Uterus (tissue), 3 donors: ENCODE measurements at regions not wholly inside any gene's neighbourhood (a gene's known extent, or its start where the extent isn't known, plus 50 kb on each side); places are given as distances from the start of the nearest gene placed in this dataset.

ENCODE experiments used
- DNase-seq, 2 donors: peaks; one replicate each; pipeline ENCODE4 v3.0.0-alpha.2; 2019 to 2020
- H3K27ac ChIP-seq, 2 donors: fragments of 200-600 bp; sonication (generic); 1 replicate in 1 of 2; 2 replicates in 1 of 2; pipeline ENCODE4 v1.5.1; 2016 to 2018
- H3K27me3 ChIP-seq, 2 donors: fragments of 200-600 bp; sonication (generic); one replicate each; pipeline ENCODE4 v1.5.1; 2018 to 2019; ENCODE audit warnings: control low read depth in 1 of 2
- H3K36me3 ChIP-seq, 2 donors: fragments of 200-600 bp; sonication (generic); one replicate each; pipeline ENCODE4 v1.5.1; 2019; ENCODE audit warnings: control low read depth in 1 of 2
- H3K4me1 ChIP-seq, 2 donors: fragments of 200-600 bp; sonication (generic); one replicate each; pipeline ENCODE4 v1.5.1; 2018 to 2019; ENCODE audit warnings: control low read depth in 1 of 2
- H3K4me3 ChIP-seq, 2 donors: fragments of 200-600 bp; sonication (generic); 1 replicate in 1 of 2; 2 replicates in 1 of 2; pipeline ENCODE4 v1.5.1; 2018 to 2019; ENCODE audit warnings: mild to moderate bottlenecking in 1 of 2
- H3K9me3 ChIP-seq, 2 donors: fragments of 200-600 bp; sonication (generic); one replicate each; pipeline ENCODE4 v1.5.1; 2019; ENCODE audit warnings: control low read depth in 1 of 2
- POLR2A ChIP-seq, 2 donors: fragments of 450-650 bp; IDR thresholded peaks; one replicate each; pipeline ENCODE4 v1.6.1; 2016; ENCODE audit warnings: antibody characterized with exemption in 2 of 2, mild to moderate bottlenecking in 1 of 2, moderate library complexity in 1 of 2
- intact Hi-C: fragments of 100-400 bp; cut with DNase I; formaldehyde crosslinking; loops from one replicate; pipeline ENCODE4 v1.15.1; 2023; ENCODE audit warnings: low total_unique reads
- TF ChIP-seq, protein P1 (sequence below), 4 experiments: fragments of 200-600 bp in 2 of 4; fragments of 450-650 bp in 2 of 4; sonication (generic) in 2 of 4; IDR thresholded peaks; one replicate each; pipeline ENCODE4 v1.5.1; 2016 to 2019; ENCODE audit warnings: antibody characterized with exemption in 4 of 4, mild to moderate bottlenecking in 2 of 4, moderate library complexity in 1 of 4
- donor health status: DM: yes; HTN: yes; CAD: no.

DNA sequence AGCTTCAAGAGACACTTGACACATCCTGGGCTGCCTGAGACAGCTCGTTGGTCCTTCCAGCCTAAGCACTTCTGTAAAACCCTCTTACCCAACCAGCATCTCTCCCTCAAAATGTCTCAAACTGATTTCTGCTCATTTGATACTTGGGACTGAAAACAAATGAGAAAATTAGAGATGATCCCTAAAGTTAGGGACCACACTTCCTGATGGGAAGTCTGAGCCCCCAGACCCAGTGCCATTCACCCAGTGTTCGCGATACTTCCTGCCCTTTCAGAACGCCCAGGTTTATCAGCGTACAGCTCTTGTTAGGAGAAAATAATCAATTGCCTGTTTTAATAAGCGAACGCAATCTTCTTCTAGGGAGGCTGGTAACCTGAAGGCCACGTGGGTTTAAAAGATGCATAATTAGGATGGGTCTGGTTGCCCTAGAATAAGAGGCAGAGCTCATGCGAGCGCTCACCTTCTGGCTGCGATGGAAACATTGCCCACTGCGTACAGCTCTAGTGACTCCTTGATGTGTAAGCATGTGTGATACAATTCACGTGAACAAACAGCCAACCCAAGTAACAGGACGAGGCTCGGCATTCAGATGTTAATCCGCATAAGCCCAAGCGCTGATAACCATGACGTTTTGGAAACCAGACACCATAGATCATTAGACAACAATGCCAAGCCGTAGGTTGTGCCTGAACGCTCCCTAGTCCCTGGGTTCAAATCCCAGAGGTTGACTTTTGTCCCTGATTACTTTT lies 213.1 kb downstream of the FOXL1 start:
- Histone ChIP-seq H3K9me3 (no peaks in the 10 kb centered on the region), H3K36me3 (no peaks in the 10 kb centered on the region), H3K4me1 (no peaks in the 10 kb centered on the region), H3K27me3 (peaks cover 0 to 3% of the 10 kb centered on the region in 2 donors), H3K27ac (no peak overlapping the region), H3K4me3 (no peak overlapping the region)
- intact Hi-C loops, result no loop called here
- TF ChIP-seq, protein P1, sequence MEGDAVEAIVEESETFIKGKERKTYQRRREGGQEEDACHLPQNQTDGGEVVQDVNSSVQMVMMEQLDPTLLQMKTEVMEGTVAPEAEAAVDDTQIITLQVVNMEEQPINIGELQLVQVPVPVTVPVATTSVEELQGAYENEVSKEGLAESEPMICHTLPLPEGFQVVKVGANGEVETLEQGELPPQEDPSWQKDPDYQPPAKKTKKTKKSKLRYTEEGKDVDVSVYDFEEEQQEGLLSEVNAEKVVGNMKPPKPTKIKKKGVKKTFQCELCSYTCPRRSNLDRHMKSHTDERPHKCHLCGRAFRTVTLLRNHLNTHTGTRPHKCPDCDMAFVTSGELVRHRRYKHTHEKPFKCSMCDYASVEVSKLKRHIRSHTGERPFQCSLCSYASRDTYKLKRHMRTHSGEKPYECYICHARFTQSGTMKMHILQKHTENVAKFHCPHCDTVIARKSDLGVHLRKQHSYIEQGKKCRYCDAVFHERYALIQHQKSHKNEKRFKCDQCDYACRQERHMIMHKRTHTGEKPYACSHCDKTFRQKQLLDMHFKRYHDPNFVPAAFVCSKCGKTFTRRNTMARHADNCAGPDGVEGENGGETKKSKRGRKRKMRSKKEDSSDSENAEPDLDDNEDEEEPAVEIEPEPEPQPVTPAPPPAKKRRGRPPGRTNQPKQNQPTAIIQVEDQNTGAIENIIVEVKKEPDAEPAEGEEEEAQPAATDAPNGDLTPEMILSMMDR (IDR thresholded peaks at IDR 0.05), result no peak
- TF ChIP-seq POLR2A (IDR thresholded peaks at IDR 0.05), result no peak
- DNase-seq, result no peak

DNA sequence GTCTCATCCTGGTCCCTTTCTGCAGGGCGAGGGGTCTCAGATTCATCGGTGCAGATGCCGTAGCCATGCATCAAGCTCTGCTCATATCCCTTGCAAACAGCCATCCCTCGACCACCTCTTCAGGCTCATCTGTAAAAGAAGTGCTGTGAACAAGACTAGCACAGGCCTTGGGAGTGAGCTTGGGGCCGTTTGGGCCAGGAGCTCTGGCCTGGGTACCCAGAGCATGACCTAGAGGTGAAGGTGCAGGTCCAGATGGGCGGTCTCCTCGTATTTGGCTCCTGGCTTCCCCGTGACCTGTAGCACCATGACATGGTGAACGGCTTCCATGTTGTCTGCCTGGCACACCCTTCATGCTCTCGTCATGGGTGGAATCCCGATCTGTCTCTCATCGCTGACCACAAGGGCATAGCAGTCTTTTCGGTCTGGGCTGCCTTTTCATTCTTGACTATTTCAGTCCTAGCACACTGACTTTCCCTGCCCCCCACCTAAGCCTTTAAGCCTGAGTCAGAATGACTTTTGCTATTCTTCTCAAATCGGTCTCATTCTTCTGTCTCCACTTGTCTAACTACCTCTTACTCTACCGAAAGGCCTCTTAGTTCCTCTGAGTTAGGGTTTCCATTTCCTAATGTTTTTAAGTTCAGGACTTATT lies 216.0 kb downstream of the FOXL1 start:
- H3K9me3 ChIP-seq, result no peaks in the 10 kb centered on the region
- H3K27ac ChIP-seq, result no peak overlapping the region
- no peaks in the 10 kb centered on the region for H3K36me3 ChIP-seq
- no peaks in the 10 kb centered on the region for H3K4me1 ChIP-seq
- peaks cover 0 to 3% of the 10 kb centered on the region in 2 donors for H3K27me3 ChIP-seq
- H3K4me3 ChIP-seq, result no peak overlapping the region
- no peak for DNase-seq
- TF ChIP-seq, protein P1 (IDR thresholded peaks at IDR 0.05), result no peak
- TF ChIP-seq POLR2A (IDR thresholded peaks at IDR 0.05), result no peak
- intact Hi-C loops, result no loop called here

DNA sequence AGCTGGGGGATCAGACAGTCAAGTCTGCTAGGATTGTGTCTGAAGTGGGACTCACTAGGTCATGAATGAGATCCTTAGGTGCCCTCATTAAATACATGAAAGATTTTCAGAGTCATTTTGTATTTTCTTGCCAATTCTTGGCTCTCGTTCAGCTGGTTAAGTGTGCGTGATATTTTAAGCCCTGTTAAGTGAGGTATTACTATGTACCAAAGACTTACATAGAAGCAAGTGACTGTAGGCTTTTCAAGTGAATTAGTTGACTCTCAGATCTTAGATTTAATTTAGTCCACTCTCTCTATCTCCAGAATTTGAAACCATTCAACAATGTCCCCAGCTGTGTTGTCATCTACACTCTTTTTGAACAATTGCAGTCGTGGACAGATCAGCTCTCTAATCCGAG lies 219.4 kb downstream of the FOXL1 start:
- DNase-seq, result no peak
- TF ChIP-seq, protein P1 (IDR thresholded peaks at IDR 0.05), result no peak
- no peak for TF ChIP-seq POLR2A (IDR thresholded peaks at IDR 0.05)
- H3K36me3 ChIP-seq, result no peaks in the 10 kb centered on the region
- no peak overlapping the region for H3K4me3 ChIP-seq
- H3K27me3 ChIP-seq, result peaks cover 0 to 3% of the 10 kb centered on the region in 2 donors
- no peaks in the 10 kb centered on the region for H3K4me1 ChIP-seq
- no peaks in the 10 kb centered on the region for H3K9me3 ChIP-seq
- intact Hi-C loops, result no loop called here
- H3K27ac ChIP-seq, result no peak overlapping the region

DNA sequence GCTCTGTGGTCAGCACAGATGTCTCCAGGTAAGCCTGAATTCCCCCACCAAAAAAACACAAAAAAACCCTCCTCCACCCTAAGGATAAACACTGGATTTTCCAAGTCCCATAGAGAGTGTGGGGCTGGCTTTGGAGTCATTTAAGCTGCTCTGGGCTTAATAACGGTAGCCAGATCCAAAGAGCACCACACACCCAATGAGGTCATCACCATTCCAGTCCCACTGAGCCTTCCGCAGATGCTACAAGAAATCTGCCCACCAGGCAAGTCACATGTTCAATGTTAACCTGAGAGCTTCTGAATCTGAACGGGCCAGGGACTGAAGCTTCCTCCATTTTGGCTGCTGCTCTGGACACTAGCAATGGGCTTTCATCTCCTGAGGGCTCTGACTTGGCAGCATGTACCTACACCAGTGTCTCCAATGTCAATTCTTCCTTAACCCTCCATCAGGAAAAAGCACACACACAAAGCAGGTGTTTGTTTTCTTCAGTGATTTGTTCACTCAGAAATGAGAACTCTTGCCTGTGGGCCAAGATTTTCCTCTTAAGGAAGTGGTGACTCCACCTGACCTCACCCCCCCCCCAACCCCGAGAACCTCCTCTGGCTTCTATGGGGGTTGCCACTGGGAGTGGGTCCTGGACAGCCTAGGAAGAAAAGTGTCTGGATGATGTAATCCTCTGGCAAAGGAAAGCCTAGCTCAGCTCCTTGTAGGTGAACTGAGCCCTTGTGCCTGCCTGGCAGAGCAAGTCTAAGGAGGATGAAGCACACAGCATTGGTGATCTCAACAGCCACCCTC lies 220.1 kb downstream of the FOXL1 start:
- H3K9me3 ChIP-seq, result no peaks in the 10 kb centered on the region
- peaks cover 0 to 3% of the 10 kb centered on the region in 2 donors for H3K27me3 ChIP-seq
- no peaks in the 10 kb centered on the region for H3K4me1 ChIP-seq
- H3K36me3 ChIP-seq, result no peaks in the 10 kb centered on the region
- no peak for DNase-seq
- H3K4me3 ChIP-seq, result no peak overlapping the region
- no peak overlapping the region for H3K27ac ChIP-seq
- intact Hi-C loops, result no loop called here
- no peak for TF ChIP-seq POLR2A (IDR thresholded peaks at IDR 0.05)
- TF ChIP-seq, protein P1 (IDR thresholded peaks at IDR 0.05), result no peak

DNA sequence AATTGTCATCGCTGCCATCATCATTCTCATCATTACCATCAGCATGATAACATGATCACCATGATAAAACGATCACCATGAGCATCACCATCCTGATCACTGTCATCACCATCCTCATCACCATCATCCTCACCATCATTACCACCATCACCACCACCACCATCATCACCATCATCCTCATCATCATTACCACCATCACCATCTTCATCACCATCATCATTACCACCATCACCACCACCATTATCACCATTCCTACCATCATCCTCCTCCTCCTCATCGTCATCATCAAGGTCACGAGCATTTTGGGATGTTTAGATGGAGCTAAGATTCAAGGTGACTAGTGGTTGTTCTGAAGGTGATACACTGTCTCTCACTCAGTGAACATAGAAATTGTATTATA lies 221.0 kb downstream of the FOXL1 start:
- Histone ChIP-seq H3K27ac (no peak overlapping the region), H3K4me3 (no peak overlapping the region), H3K36me3 (no peaks in the 10 kb centered on the region), H3K9me3 (no peaks in the 10 kb centered on the region), H3K27me3 (peaks cover 0 to 3% of the 10 kb centered on the region in 2 donors), H3K4me1 (no peaks in the 10 kb centered on the region)
- TF ChIP-seq, protein P1 (IDR thresholded peaks at IDR 0.05), result no peak
- no peak for TF ChIP-seq POLR2A (IDR thresholded peaks at IDR 0.05)
- intact Hi-C loops, result no loop called here
- no peak for DNase-seq
